ENCODE measurements at regions not wholly inside any gene's neighbourhood (a gene's known extent, or its start where the extent isn't known, plus 50 kb on each side); places are given as distances from the start of the nearest gene placed in this dataset.

DNA sequence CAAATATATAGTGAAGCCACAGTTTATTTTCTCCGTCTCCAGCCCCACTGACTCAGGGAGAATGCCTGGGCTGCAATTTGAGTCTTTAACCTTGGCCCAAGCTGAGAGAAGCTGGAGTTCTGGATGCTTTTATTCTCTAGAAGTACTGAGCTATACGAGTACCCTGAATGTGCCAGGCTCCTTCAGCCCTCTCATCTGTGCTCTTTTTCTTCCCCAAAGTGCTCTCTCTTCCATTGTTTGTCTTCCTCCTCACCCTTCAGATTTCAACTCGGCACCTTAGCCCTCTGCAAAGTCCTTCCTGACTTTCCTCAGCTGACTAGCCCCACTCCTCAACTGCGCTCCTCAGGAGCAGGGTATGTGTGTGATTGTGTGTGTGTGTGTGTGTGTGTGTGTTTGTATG is 75.6 kb upstream of the AGBL1 start:
- TF ChIP-seq, protein P1, sequence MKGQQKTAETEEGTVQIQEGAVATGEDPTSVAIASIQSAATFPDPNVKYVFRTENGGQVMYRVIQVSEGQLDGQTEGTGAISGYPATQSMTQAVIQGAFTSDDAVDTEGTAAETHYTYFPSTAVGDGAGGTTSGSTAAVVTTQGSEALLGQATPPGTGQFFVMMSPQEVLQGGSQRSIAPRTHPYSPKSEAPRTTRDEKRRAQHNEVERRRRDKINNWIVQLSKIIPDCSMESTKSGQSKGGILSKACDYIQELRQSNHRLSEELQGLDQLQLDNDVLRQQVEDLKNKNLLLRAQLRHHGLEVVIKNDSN (IDR thresholded peaks at IDR 0.05), result no peak
- TF ChIP-seq YY1 (IDR thresholded peaks at IDR 0.05; ENCODE audit: low read depth), result no peak
- no peak for TF ChIP-seq TAF1 (IDR thresholded peaks at IDR 0.05; ENCODE audit: low read depth)
- TF ChIP-seq RAD21 (IDR thresholded peaks at IDR 0.05; ENCODE audit: low read depth), result no peak
- no peak for TF ChIP-seq EGR1 (IDR thresholded peaks at IDR 0.05)
- TF ChIP-seq TEAD4 (IDR thresholded peaks at IDR 0.05), result no peak
- TF ChIP-seq CEBPB (IDR thresholded peaks at IDR 0.05), result no peak
- no peak for TF ChIP-seq FOXM1 (IDR thresholded peaks at IDR 0.05; ENCODE audit: borderline replicate concordance, low read depth)
- TF ChIP-seq TCF12 (IDR thresholded peaks at IDR 0.05; ENCODE audit: low read depth), result no peak

DNA sequence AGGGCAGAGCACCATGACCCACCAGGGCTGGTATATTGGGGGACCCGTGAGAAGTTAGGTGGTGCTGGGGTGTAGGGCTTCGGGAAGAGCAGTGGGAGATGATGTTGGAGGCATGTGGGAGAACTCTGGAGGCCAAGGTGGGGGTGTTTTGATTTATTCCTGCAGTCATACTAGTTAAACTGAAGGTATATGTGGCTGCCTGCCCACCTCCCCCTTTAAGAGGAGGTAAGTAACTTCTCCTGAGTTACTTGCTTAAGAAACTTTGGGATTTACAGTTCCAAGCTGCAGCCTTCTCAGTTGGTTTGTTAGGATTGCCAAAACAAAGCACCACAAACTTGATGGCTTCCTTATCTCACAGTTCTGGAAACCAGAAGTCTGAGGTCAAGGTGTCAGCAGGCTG is 73.1 kb upstream of the AGBL1 start:
- no peak for TF ChIP-seq NFIC (IDR thresholded peaks at IDR 0.05)
- TF ChIP-seq TEAD4 (IDR thresholded peaks at IDR 0.05), result no peak
- no peak for TF ChIP-seq CEBPB (IDR thresholded peaks at IDR 0.05)
- TF ChIP-seq EGR1 (IDR thresholded peaks at IDR 0.05), result no peak
- TF ChIP-seq, protein P2, sequence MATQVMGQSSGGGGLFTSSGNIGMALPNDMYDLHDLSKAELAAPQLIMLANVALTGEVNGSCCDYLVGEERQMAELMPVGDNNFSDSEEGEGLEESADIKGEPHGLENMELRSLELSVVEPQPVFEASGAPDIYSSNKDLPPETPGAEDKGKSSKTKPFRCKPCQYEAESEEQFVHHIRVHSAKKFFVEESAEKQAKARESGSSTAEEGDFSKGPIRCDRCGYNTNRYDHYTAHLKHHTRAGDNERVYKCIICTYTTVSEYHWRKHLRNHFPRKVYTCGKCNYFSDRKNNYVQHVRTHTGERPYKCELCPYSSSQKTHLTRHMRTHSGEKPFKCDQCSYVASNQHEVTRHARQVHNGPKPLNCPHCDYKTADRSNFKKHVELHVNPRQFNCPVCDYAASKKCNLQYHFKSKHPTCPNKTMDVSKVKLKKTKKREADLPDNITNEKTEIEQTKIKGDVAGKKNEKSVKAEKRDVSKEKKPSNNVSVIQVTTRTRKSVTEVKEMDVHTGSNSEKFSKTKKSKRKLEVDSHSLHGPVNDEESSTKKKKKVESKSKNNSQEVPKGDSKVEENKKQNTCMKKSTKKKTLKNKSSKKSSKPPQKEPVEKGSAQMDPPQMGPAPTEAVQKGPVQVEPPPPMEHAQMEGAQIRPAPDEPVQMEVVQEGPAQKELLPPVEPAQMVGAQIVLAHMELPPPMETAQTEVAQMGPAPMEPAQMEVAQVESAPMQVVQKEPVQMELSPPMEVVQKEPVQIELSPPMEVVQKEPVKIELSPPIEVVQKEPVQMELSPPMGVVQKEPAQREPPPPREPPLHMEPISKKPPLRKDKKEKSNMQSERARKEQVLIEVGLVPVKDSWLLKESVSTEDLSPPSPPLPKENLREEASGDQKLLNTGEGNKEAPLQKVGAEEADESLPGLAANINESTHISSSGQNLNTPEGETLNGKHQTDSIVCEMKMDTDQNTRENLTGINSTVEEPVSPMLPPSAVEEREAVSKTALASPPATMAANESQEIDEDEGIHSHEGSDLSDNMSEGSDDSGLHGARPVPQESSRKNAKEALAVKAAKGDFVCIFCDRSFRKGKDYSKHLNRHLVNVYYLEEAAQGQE (IDR thresholded peaks at IDR 0.05; ENCODE audit: low read depth), result no peak
- TF ChIP-seq TCF12 (IDR thresholded peaks at IDR 0.05; ENCODE audit: low read depth), result no peak
- TF ChIP-seq EP300 (IDR thresholded peaks at IDR 0.05; ENCODE audit: borderline replicate concordance), result no peak
- TF ChIP-seq FOXM1 (IDR thresholded peaks at IDR 0.05; ENCODE audit: borderline replicate concordance, low read depth), result no peak
- TF ChIP-seq, protein P1 (IDR thresholded peaks at IDR 0.05), result no peak
- TF ChIP-seq RAD21 (IDR thresholded peaks at IDR 0.05; ENCODE audit: low read depth), result no peak
- TF ChIP-seq, protein P3, sequence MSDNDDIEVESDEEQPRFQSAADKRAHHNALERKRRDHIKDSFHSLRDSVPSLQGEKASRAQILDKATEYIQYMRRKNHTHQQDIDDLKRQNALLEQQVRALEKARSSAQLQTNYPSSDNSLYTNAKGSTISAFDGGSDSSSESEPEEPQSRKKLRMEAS (IDR thresholded peaks at IDR 0.05), result no peak
- no peak for TF ChIP-seq ZBTB7A (IDR thresholded peaks at IDR 0.05; ENCODE audit: low read depth)
- TF ChIP-seq CREB1 (IDR thresholded peaks at IDR 0.05; ENCODE audit: low read depth), result no peak
- no peak for TF ChIP-seq YY1 (IDR thresholded peaks at IDR 0.05; ENCODE audit: low read depth)
- TF ChIP-seq TAF1 (IDR thresholded peaks at IDR 0.05; ENCODE audit: low read depth), result no peak

DNA sequence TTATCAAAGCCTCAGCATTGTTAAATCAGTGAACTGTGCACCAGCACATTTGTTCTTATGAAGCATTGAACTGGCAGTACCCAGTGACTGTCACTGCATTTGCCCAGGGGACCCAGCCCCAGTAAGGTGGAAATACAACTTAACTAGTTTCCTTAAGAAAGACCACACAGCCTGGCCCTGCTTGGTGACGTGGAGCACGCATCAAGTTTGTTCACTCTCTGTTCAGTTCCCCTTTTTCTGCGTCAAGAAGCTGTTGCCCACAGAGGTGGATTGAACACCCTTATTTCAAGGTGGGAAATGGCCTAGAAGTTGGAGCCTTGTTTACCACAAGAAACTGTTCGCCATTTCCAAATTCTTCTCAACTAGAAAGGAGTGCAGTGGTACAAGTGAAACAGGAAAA is 69.9 kb upstream of the AGBL1 start:
- TF ChIP-seq FOXM1 (IDR thresholded peaks at IDR 0.05; ENCODE audit: borderline replicate concordance, low read depth) (no peak), EP300 (IDR thresholded peaks at IDR 0.05; ENCODE audit: borderline replicate concordance) (no peak), CREB1 (IDR thresholded peaks at IDR 0.05; ENCODE audit: low read depth) (no peak), NFIC (IDR thresholded peaks at IDR 0.05) (no peak), TAF1 (IDR thresholded peaks at IDR 0.05; ENCODE audit: low read depth) (no peak), RAD21 (IDR thresholded peaks at IDR 0.05; ENCODE audit: low read depth) (no peak), YY1 (IDR thresholded peaks at IDR 0.05; ENCODE audit: low read depth) (no peak), ZBTB7A (IDR thresholded peaks at IDR 0.05; ENCODE audit: low read depth) (no peak), TCF12 (IDR thresholded peaks at IDR 0.05; ENCODE audit: low read depth) (no peak), EGR1 (IDR thresholded peaks at IDR 0.05) (no peak)
- TF ChIP-seq, protein P1 (IDR thresholded peaks at IDR 0.05), result no peak
- TF ChIP-seq, protein P2 (IDR thresholded peaks at IDR 0.05; ENCODE audit: low read depth), result no peak

DNA sequence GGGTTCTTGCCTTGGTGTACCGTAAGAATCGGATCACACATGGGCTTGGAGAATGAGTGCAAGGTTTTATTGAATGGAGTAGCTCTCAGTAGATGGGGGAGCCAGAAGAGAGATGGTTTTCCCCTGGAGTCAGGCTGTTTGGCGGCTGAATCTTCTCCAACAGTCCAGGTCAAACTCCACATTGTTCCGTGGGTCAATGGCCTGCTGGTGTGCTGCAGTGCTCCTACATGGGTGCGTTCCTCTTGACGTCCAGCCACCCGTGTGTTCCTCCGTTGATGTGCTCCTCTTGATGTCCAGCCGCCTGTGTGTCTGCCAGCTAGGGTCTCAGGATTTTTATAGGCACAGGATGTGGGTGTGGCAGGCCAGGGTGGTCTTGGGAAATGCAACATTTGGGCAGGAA is 69.3 kb upstream of the AGBL1 start:
- TF ChIP-seq, protein P3 (IDR thresholded peaks at IDR 0.05), result no peak
- TF ChIP-seq TCF12 (IDR thresholded peaks at IDR 0.05; ENCODE audit: low read depth) (no peak), FOXM1 (IDR thresholded peaks at IDR 0.05; ENCODE audit: borderline replicate concordance, low read depth) (no peak), TEAD4 (IDR thresholded peaks at IDR 0.05) (no peak), ZBTB7A (IDR thresholded peaks at IDR 0.05; ENCODE audit: low read depth) (no peak), RAD21 (IDR thresholded peaks at IDR 0.05; ENCODE audit: low read depth) (no peak), EGR1 (IDR thresholded peaks at IDR 0.05) (no peak), EP300 (IDR thresholded peaks at IDR 0.05; ENCODE audit: borderline replicate concordance) (no peak)
- TF ChIP-seq, protein P1 (IDR thresholded peaks at IDR 0.05), result no peak

DNA sequence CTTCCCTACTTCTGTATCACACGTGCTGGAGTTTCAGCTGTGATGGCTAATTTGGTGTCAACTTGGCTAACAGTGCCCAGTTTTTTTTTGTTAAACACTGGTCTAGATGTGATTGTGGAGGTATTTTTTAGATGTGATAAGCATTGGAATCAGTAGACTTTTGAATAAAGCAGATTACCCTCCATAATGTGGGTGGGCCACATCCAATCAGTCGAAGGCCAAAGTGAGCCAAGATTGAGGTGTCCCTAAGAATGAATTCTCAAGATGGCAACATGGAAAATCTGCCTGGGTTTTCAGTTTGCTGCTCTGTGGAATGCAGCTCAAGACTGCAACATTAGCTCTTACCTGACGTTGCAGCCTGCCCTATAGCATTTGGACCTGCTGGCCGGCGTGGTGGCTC is 68.8 kb upstream of the AGBL1 start:
- TF ChIP-seq ZBTB7A (IDR thresholded peaks at IDR 0.05; ENCODE audit: low read depth), result no peak
- TF ChIP-seq TEAD4 (IDR thresholded peaks at IDR 0.05), result no peak
- no peak for TF ChIP-seq YY1 (IDR thresholded peaks at IDR 0.05; ENCODE audit: low read depth)
- no peak for TF ChIP-seq EP300 (IDR thresholded peaks at IDR 0.05; ENCODE audit: borderline replicate concordance)
- TF ChIP-seq, protein P3 (IDR thresholded peaks at IDR 0.05), result no peak
- no peak for TF ChIP-seq CEBPB (IDR thresholded peaks at IDR 0.05)
- no peak for TF ChIP-seq TCF12 (IDR thresholded peaks at IDR 0.05; ENCODE audit: low read depth)

Data from Ishikawa (cell line).